ENCODE measurements at regions not wholly inside any gene's neighbourhood (a gene's known extent, or its start where the extent isn't known, plus 50 kb on each side); places are given as distances from the start of the nearest gene placed in this dataset.
"Not testable (repeated sequence)": the region's sequence is repeated elsewhere in the genome, so short reads cannot be mapped to it uniquely, and the experiment has no call there.

DNA sequence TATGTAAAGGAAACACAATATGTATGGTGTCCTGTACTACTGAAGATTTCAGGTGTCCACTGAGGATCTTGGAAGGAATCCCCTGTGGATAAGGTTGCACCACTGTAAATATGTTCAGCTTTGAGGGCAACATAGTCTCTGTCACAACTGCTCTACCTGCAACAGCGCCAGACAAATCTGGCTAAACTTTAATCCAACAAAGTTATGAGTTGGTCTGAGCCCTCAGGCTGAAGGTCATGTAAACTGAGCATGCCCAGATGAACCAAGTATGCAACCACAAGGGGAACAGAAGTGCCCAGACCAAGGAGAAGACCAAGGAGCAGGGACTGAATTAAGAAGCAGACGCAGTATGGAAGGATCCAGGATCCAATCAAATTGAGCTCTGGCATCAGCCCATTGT is 135.0 kb upstream of the ZNF658 start:
- not testable (repeated sequence) for DNase-seq (ENCODE audit: low spot score)

DNA sequence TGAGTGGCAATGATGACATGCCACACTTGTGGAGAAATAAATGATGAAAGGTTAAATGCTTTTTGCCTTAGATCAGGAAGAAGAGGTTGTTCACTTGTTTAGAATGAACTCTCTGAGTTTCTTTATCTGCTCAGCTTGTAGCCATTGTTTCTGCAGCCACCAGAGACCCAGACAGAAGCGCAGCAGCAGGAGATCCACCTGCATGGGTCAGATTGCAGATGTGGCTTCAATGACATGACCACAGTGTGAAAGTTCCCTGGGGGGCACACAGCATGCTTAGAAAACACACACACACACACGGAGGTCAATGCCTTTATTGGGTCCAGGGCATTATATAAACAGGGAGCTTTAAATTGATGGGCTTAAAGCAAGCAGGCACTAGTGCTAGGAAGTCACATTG is 129.0 kb upstream of the ZNF658 start:
- DNase-seq (ENCODE audit: low spot score) = not testable (repeated sequence)

DNA sequence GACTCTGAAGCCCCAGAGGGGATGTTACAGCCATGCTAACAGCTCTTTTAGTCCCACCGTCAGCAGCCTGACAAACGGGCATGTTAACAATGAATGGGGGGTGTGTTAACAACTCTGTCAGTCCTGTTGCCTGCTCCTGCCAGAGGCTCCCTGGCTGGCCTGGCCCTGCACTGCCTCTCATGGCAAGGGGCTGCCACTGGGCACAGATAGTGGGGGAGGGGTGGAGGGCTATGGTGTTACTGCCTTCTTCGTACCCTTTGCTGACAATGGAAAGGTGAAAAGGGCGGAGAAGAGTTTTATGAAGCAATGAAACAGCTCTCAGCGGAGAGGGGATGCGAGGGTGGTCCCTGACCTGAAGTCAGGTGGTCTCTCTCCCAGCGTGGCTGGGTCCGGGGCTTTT is 125.9 kb upstream of the ZNF658 start:
- peak; percentile 0 for DNase-seq (ENCODE audit: low spot score)

DNA sequence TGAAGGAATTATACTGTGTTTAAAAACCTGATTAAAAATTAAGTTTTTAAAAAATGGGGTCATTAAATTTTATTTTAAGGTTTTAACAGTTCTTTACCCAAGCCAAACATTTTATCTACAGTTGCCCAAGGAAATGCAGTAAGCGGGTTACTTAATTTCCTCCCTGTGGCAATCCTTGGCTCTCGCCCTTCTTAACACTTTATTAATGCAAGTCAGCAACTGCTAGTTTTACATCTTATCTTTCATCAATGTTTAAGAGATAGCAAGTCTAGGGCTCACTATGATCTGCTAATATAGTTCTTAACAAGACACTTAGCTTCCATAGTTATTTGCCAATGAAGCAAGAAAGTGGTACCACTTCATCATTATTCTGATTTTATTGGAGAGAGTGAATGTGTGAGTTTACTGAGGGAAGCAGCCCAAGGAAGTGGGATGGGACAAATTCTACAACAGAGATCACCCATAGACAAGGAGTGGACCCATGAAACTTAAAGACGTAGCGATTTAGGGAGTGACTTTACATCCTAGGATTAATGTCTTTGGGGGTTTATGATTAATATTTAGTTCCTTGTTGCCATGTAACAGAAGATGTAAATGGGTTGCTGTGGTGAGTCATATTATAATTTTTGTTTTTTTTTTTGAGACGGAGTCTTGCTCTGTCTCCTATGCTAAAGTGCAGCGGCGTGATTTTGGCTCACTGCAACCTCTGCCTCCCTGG is 120.4 kb upstream of the ZNF658 start:
- DNase-seq (ENCODE audit: low spot score) = not testable (repeated sequence)

DNA sequence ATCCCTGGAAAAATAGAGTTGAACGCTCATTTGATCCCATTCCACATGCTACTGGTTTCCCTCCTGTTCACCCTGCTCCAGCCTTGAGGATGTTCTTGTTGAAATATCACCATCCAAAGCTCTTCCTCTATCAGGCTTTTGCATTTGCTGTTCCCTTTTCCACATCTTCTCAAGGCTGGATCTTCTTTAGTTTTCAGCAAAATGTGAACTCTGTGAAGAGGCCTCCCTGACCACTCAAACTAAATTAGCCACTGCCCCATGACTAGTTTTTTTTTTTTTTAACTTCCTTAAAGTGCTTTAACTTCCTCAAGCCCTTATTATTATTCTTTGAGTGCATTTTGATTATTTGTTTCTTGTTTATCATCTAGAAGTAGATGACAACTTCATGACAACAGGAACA is 119.3 kb upstream of the ZNF658 start:
- DNase-seq (ENCODE audit: low spot score) = not testable (repeated sequence)

DNA sequence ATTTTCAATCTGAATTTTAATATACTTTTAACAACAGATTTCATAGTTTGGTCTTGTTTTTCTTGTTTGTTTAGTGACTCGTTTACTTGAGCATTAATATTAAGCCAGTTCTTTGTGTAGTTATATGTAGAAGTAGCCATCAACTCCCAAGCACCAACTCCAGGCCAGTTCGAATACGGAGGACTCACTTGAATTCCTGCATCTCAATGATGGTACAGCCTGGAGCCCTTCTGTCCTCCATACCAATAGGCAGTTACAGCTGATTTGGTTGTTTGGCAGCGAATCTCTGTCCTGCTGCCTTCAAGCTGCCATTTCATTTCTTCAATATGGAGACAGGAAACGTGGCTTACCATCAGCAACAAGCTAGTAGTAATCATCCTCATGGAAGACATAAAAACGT is 118.5 kb upstream of the ZNF658 start:
- DNase-seq (ENCODE audit: low spot score) = not testable (repeated sequence)

DNA sequence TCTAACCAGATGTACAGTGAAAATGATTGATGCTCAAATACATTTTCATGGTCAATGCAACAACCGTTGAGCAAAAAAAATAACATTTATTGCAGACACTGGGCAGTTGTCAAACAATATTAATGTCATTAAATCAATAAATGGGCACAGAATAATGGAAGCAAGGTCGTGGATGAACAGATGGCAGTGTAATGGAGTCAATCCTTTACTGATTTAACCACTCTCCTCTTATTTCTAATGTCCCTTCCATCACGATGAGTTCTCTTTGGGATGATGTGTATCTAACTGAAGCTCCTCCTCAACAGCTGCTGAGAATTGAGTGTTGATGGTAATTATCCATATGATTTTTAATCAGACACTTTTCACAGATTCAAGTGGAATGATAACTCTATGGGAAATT is 114.9 kb upstream of the ZNF658 start:
- not testable (repeated sequence) for DNase-seq (ENCODE audit: low spot score)

DNA sequence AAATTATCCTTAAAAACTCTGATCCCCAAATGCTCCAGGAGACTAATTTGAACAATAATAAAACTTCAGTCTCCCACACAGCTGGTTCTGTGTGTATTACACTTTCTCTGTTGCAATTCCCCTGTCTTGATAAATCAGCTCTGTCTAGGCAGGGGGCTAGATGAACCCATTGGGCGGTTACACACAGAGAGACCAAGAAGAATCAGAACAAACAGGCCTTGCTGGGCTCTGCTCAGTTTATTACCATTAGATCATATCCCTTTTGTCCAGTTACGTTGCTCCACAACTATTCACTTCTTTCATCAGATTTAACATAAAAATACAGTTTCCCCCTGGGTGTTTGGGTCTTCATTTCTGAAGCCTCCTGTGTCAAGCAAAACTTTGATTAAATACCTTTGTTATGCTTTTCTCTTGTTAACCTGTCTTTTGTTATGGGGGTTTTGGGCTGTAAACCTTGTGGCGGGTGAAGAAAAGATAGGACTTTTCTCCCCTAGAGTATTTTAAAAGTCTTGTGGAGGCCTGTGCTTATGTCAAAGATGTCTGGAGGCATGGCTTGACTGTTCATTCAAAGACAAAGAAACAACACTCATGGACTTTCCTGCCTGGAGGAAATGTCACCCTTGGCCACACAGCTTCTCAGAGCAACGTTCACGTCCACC is 109.3 kb upstream of the ZNF658 start:
- DNase-seq (ENCODE audit: low spot score) = not testable (repeated sequence)

DNA sequence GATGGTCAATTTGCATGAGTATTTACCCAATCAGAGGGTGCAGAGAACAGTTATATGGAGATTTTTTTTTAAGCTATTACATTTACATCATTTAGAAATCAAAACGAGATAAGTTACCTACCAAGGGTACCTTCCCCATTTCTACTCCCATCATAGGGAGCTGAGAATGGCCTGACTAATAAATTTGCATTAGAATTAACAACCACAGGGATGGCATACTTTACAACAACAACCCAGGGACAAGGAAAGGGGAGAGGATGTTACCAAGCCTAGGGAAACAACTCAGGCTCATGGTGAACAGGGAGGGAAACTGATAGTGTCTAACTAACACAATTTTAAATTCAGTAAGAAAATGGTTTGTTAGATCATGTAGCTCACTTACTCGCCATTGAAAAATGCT is 105.8 kb upstream of the ZNF658 start:
- DNase-seq (ENCODE audit: low spot score) = not testable (repeated sequence)

DNA sequence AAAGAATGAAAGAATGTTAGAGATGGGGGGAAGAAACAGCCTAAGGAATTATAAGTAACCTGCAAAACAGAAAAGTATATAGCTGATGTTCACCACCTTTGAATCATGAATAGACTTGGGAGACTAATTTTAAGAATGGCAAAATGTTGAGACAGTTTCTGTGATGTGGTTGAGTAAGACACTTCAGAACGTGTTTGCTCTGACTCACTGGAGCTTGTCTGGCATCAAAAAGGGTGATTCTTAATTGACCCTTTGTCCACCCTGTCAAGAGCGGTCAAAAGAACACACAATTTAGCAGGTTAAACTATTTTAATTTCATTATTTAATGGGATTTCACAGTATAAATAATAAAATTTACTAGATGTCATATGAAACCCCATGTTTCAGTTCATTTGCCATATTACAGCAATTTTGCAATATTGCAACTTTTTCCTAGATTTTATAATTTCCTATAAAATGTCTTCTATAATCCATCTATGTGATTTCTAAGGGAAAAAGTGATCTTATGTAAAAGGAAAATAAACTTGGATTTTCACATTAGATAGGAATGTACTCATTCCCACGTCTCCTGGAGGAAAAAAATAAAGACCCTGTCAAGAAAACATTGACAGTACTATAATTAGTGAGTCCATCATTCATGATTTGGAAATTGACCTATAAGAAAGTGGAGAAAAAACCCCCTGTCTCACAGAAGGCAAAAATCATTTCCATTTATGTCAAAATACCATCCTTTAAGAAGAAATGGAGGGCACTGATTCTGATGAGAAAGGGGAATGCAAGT is 104.6 kb upstream of the ZNF658 start:
- not testable (repeated sequence) for DNase-seq (ENCODE audit: low spot score)

DNA sequence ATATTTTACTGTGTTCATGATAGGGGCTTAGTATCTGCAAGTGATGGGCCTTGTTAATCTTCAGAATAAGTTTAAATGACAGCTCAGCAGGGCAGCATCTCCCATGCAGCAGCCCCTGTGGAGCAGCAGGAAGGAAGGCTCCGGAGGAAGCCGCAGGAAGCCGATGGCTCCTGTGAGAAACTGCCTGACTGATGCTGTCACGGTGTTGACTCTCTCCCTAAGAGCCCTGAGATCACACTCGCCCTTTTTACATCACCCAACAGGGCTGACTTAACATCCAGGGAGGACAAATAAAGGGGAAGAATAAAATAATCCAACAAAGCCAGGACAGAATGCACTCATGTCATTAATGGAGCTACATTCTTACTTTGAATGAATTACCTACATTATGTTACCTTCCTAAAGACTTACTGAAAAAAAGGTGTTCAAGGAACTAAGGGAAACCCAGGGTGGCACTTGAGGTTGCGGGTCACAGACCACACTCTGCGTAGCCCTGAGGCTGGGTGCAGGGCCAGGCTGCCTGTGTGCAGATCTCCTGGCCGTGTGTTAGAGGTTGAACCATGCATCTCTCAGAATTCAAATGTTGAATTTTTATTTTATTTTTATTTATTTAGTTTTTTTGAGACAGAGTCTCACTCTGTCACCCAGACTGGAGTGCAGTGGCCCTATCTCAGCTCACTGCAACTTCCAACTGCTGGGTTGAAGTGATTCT is 102.5 kb upstream of the ZNF658 start:
- not testable (repeated sequence) for DNase-seq (ENCODE audit: low spot score)

DNA sequence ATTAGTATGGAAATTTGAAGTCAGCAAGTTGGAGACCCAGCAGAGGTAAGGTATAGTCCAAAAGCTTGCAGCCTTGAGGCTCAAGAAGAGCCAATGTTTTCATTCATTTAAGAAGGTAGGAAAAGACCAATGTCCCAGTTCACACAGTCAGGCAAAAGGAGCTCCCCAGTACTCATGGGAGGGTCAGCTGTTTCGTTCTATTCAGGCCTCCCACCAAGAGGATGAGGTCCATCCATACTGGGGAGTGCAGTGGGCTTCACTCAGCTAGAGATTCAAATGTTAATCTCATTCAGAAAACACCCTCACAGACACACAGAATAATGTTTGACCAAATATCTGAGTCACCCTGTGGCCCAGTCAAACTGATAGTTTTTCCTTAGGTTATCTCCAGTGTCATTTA is 96.9 kb upstream of the ZNF658 start:
- not testable (repeated sequence) for DNase-seq (ENCODE audit: low spot score)

DNA sequence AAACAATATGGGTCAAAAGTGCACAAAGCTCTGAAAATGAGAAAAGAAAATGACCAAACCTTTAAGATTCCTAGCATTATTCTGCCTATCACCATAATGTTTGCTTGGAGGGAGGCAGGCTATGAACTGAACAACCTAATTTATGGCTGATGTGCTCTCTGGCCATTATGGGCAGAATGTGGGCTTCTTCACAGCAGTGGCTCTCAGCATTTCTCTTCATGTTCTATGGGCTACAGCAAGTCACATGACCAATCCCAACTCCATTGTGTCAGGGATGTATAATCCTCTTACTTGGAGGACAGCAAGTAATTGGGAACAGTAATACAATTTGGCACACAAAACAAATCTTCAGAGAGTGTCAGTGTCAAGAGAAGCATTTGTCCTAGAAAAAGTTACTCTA is 90.3 kb upstream of the ZNF658 start:
- DNase-seq (ENCODE audit: low spot score) = not testable (repeated sequence)

DNA sequence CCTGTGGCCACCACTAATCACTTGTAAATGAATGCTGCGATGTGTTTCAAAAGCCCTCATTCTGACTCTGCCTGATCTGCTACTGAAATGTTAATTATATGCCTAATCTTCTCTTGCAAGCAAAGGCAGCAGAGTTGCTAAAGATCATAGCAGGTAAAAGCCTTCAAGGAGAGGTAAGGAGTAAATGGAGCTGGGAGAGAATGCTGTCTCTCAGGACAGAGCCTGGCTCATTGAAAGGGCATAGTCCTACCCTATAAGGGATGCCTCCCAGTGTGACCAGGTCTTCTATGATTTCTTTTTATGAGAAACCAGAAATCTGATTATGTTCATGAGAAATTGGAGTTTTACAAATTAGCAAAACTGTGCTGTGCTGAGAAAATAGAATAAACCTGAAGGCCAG is 88.2 kb upstream of the ZNF658 start:
- not testable (repeated sequence) for DNase-seq (ENCODE audit: low spot score)

DNA sequence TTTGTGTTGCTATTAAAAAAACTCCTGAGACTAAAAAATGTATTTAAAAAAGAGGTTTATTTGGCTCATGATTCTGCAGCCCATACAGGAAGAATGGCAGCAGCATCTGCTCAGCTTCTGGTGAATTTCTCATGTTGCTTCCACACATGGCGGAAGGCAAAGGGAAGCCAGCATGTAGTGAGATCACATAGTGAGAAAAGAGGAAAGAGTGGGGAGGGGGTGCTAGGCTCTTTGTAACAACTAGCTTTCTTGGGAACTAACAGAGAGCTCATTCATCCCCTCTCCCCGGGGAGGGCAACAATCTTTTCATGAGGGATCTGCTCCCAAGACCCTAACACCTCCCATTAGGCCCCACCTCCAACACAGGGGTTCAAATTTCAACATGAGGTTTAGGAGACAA is 87.6 kb upstream of the ZNF658 start:
- DNase-seq (ENCODE audit: low spot score) = not testable (repeated sequence)

DNA sequence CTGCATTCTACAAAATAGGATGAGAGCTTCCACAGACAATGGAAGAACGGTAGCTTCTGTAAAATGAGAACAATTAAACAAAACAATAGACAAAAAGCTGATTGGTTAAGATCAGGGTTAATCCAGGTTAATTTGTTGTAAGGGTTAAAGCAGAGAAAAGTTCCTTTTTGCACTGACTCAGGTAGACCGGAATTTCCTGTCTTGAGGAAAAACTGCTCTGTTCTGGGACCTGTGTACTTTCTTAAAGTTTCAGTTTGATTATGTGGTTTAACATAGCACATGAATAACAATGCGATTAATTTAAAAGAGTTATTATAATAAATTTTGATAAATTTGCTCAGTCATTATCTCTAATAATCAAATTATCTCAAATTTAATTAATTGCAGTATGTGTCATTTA is 86.5 kb upstream of the ZNF658 start:
- DNase-seq (ENCODE audit: low spot score) = not testable (repeated sequence)

DNA sequence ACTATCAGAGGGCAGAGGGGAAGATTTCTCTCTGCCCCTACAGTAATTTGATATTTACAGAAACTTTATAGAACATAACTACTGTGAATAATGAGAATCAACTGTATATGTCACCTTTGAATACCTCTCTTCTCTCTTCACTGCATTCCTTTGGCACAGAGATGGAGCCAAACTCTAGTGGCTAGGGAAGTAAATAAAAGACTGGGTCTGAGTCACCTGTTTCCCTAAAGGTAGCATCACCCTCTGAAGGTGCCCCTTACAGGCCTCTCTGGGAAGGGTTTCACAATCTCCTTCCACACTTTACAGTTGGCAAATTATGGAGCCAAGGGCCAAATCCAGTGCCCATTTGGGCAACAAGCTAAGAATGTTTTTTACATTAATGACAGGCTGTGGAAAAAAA is 81.0 kb upstream of the ZNF658 start:
- DNase-seq (ENCODE audit: low spot score) = not testable (repeated sequence)

DNA sequence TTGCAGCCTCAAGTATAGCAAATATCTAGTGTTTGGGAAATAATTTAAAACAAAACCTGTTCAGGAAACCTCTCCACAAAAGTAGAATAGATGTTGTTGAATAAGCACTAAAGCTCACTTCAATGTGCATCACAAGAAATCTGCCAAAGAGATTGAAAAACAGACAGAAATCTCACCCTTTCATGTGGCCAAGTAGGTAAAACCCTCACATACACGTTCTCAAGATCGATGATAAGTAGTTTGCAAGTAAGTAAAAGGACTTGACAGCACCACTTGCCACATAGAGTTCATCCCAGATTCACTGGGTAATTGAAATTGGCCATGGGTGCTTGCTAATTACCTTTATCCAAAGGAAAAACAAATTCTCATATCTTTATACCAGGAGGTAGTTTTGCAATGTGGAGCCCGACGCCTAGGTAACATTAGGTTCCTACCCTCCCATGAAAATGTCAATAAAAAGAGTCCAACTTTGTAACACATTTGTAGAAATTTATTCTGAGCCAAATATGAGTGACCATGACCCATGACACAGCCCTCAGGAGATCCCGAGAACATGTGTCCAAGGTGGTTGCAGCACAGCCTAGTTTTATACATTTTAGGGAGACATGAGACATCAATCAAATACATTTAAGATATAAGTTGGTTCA is 80.4 kb upstream of the ZNF658 start:
- not testable (repeated sequence) for DNase-seq (ENCODE audit: low spot score)

DNA sequence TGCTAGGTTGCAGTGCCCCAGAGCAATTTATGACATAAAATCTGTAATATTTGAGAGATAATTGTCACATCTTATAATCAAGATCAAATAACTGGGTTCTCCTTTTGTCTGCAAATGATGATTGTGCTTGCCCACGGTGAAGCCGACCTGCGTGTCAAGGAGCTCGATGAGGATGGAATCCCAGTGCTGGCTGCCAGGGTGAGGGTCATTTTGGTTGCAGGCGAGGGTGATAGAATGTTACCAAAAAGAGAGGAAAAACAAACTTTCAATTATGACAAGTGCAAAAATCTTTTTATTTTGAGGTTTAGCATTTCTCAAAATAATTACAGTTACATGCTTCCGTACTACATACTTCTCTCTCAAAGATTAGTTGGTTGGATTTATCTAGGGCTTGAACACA is 76.4 kb upstream of the ZNF658 start:
- DNase-seq (ENCODE audit: low spot score) = not testable (repeated sequence)

DNA sequence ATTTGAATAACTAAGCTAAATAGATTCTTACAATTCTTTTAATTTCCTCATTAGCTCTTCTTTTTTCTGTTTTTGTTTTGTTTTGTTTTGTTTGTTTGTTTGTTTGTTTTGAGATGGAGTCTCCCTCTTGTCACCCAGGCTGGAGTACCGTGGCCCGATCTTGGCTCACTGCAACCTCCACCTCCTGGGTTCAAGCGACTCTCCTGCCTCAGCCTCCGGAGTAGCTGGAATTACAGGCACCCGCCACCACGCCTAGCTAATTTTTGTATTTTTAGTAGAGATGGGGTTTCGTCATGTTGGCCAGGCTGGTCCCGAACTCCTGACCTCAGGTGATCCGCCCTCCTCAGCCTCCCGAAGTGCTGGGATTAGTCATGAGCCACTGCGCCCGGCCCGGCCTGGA is 70.7 kb upstream of the ZNF658 start:
- not testable (repeated sequence) for DNase-seq (ENCODE audit: low spot score)

DNA sequence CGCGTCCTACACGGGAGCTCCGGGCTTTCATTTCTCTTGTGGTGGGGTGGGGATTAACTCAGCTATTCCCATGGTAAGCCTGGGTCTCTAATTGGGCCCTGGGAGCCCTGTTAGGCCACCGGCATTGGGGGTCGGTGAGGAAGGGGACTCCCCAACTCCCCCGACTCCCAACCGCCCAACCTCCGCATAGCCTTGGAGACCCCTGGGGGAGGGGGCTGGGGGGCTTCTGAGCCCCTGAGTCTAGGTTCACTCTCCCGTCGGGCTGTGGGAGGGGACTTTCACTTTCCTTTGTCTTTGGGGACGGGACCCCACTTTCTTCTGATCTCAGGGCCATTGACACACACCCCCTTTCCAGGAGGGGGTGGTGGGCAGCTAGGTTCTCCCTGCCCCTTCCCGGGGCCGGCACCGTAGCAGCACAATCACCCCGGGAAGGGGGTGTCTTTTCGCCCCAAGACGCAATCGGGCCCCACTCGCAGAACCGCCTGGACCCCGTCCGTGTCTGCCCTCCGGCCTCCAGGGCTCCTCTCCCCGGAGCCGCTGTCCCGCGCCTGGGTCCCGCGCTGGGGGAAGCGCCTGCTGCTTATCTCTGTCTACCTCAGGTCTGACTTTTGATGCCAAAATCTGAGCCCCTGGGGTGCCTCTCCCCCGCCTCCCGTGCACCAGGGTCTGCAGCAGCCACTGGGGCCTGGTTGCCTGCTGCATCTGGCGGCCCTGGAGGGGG is 69.6 kb upstream of the ZNF658 start:
- not testable (repeated sequence) for DNase-seq (ENCODE audit: low spot score)
